ENCODE measurements at regions not wholly inside any gene's neighbourhood (a gene's known extent, or its start where the extent isn't known, plus 50 kb on each side); places are given as distances from the start of the nearest gene placed in this dataset.

DNA sequence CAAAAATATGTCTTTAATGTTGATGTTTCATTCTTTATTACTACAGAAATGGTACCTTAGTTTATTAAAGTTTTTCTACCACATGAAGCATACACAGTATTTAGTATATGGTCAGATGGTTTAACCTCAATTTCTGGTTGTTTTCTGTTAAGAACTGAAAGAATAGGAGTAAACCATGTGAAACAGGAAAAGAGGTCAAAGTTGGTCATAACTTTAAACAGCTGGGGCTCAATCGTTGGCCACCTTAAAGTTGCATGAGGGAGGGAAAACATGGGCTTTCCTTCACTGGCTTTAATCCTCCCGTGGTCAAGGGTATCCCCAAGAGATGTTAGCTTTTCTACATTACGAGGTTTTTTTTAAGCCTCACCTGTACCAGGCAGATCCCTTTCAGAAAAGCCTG lies 483.3 kb upstream of the ADAMTS5 start:
- TF ChIP-seq YY1 (IDR thresholded peaks at IDR 0.05; ENCODE audit: low read depth) (no peak), CEBPB (IDR thresholded peaks at IDR 0.05) (no peak)
- TF ChIP-seq, protein P1, sequence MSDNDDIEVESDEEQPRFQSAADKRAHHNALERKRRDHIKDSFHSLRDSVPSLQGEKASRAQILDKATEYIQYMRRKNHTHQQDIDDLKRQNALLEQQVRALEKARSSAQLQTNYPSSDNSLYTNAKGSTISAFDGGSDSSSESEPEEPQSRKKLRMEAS (IDR thresholded peaks at IDR 0.05) = no peak

- no peak for TF ChIP-seq CREB1 (IDR thresholded peaks at IDR 0.05; ENCODE audit: low read depth)
- no peak for TF ChIP-seq EGR1 (IDR thresholded peaks at IDR 0.05)
- no peak for TF ChIP-seq FOXM1 (IDR thresholded peaks at IDR 0.05; ENCODE audit: borderline replicate concordance, low read depth)
- no peak for TF ChIP-seq TCF12 (IDR thresholded peaks at IDR 0.05; ENCODE audit: low read depth)
- TF ChIP-seq TAF1 (IDR thresholded peaks at IDR 0.05; ENCODE audit: low read depth) = no peak
- TF ChIP-seq, protein P1 (IDR thresholded peaks at IDR 0.05) = no peak
- no peak for TF ChIP-seq TEAD4 (IDR thresholded peaks at IDR 0.05)
- TF ChIP-seq ZBTB7A (IDR thresholded peaks at IDR 0.05; ENCODE audit: low read depth) = no peak
- TF ChIP-seq RAD21 (IDR thresholded peaks at IDR 0.05; ENCODE audit: low read depth) = no peak
- TF ChIP-seq, protein P2, sequence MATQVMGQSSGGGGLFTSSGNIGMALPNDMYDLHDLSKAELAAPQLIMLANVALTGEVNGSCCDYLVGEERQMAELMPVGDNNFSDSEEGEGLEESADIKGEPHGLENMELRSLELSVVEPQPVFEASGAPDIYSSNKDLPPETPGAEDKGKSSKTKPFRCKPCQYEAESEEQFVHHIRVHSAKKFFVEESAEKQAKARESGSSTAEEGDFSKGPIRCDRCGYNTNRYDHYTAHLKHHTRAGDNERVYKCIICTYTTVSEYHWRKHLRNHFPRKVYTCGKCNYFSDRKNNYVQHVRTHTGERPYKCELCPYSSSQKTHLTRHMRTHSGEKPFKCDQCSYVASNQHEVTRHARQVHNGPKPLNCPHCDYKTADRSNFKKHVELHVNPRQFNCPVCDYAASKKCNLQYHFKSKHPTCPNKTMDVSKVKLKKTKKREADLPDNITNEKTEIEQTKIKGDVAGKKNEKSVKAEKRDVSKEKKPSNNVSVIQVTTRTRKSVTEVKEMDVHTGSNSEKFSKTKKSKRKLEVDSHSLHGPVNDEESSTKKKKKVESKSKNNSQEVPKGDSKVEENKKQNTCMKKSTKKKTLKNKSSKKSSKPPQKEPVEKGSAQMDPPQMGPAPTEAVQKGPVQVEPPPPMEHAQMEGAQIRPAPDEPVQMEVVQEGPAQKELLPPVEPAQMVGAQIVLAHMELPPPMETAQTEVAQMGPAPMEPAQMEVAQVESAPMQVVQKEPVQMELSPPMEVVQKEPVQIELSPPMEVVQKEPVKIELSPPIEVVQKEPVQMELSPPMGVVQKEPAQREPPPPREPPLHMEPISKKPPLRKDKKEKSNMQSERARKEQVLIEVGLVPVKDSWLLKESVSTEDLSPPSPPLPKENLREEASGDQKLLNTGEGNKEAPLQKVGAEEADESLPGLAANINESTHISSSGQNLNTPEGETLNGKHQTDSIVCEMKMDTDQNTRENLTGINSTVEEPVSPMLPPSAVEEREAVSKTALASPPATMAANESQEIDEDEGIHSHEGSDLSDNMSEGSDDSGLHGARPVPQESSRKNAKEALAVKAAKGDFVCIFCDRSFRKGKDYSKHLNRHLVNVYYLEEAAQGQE (IDR thresholded peaks at IDR 0.05; ENCODE audit: low read depth) = no peak
- no peak for TF ChIP-seq USF1 (IDR thresholded peaks at IDR 0.05)
- TF ChIP-seq EP300 (IDR thresholded peaks at IDR 0.05; ENCODE audit: borderline replicate concordance) = no peak
- TF ChIP-seq YY1 (IDR thresholded peaks at IDR 0.05; ENCODE audit: low read depth) = no peak
- TF ChIP-seq CEBPB (IDR thresholded peaks at IDR 0.05) = no peak
- TF ChIP-seq NFIC (IDR thresholded peaks at IDR 0.05) = no peak
These were observed 482.1 kb upstream of the ADAMTS5 start for GRCh38 chr21:27448960-27449359.

DNA sequence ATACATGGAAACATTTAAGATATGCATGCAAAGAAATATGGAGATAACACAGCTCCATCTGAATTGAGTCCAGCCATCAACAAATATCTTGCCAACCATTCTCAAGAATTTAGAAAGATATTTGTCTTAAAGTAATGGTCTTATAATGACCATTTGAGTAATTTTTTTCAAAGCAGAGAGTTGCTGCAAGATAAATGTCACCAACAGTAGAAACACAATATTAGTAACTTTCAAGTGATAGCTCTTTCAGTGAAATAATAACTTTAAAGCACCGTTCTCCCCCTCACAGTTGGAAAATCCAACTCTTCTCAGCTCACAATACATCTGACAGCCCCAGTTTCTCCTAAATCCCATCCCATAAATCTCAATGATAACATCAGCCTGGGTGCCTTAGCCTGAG lies 481.0 kb upstream of the ADAMTS5 start:
- no peak for TF ChIP-seq FOXM1 (IDR thresholded peaks at IDR 0.05; ENCODE audit: borderline replicate concordance, low read depth)
- TF ChIP-seq EP300 (IDR thresholded peaks at IDR 0.05; ENCODE audit: borderline replicate concordance) = no peak
- no peak for TF ChIP-seq TAF1 (IDR thresholded peaks at IDR 0.05; ENCODE audit: low read depth)
- TF ChIP-seq ZBTB7A (IDR thresholded peaks at IDR 0.05; ENCODE audit: low read depth) = no peak
- no peak for TF ChIP-seq USF1 (IDR thresholded peaks at IDR 0.05)

- no peak for TF ChIP-seq EGR1 (IDR thresholded peaks at IDR 0.05)
- no peak for TF ChIP-seq NFIC (IDR thresholded peaks at IDR 0.05)
- no peak for TF ChIP-seq FOXM1 (IDR thresholded peaks at IDR 0.05; ENCODE audit: borderline replicate concordance, low read depth)
- TF ChIP-seq TEAD4 (IDR thresholded peaks at IDR 0.05) = no peak
- no peak for TF ChIP-seq TCF12 (IDR thresholded peaks at IDR 0.05; ENCODE audit: low read depth)
- TF ChIP-seq, protein P1 (IDR thresholded peaks at IDR 0.05) = no peak
- TF ChIP-seq TAF1 (IDR thresholded peaks at IDR 0.05; ENCODE audit: low read depth) = no peak
- no peak for TF ChIP-seq USF1 (IDR thresholded peaks at IDR 0.05)
- TF ChIP-seq, protein P2 (IDR thresholded peaks at IDR 0.05; ENCODE audit: low read depth) = no peak
- TF ChIP-seq CEBPB (IDR thresholded peaks at IDR 0.05) = no peak
These were observed 462.9 kb upstream of the ADAMTS5 start for GRCh38 chr21:27429710-27430341.

DNA sequence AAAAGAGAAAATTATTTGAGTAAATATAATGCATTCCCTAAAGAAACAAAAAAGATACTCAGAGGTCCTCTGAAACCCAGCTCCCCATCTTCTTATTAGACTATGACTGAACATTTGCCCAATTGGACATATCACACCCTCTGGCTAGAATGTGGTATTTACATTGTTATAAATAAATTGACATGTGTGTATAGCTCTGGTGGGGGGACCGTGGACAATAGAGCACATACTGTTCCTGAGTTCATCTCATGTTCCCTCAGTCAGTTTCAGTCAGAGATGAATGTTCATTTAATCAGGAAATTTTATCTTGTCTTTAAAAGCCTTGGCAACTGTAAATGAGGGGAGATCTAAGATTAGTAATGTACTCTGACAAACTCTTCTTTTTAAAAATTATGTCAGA lies 459.3 kb upstream of the ADAMTS5 start:
- TF ChIP-seq RAD21 (IDR thresholded peaks at IDR 0.05; ENCODE audit: low read depth) = no peak
- no peak for TF ChIP-seq NFIC (IDR thresholded peaks at IDR 0.05)
- no peak for TF ChIP-seq CREB1 (IDR thresholded peaks at IDR 0.05; ENCODE audit: low read depth)
- TF ChIP-seq TEAD4 (IDR thresholded peaks at IDR 0.05) = no peak
- no peak for TF ChIP-seq ZBTB7A (IDR thresholded peaks at IDR 0.05; ENCODE audit: low read depth)
- no peak for TF ChIP-seq FOXM1 (IDR thresholded peaks at IDR 0.05; ENCODE audit: borderline replicate concordance, low read depth)
- no peak for TF ChIP-seq TCF12 (IDR thresholded peaks at IDR 0.05; ENCODE audit: low read depth)
- no peak for TF ChIP-seq CEBPB (IDR thresholded peaks at IDR 0.05)
- TF ChIP-seq EGR1 (IDR thresholded peaks at IDR 0.05) = no peak
- no peak for TF ChIP-seq YY1 (IDR thresholded peaks at IDR 0.05; ENCODE audit: low read depth)
- TF ChIP-seq, protein P1 (IDR thresholded peaks at IDR 0.05) = no peak
- TF ChIP-seq USF1 (IDR thresholded peaks at IDR 0.05) = no peak
- no peak for TF ChIP-seq TAF1 (IDR thresholded peaks at IDR 0.05; ENCODE audit: low read depth)

Measured in Ishikawa (cell line).